Dermis blood vessel endothelial cell (primary cell): ENCODE measurements at regions not wholly inside any gene's neighbourhood (a gene's known extent, or its start where the extent isn't known, plus 50 kb on each side); places are given as distances from the start of the nearest gene placed in this dataset.

Experiments used
- DNase-seq: peaks from one replicate; pipeline ENCODE4 v3.0.0; 2010

DNA sequence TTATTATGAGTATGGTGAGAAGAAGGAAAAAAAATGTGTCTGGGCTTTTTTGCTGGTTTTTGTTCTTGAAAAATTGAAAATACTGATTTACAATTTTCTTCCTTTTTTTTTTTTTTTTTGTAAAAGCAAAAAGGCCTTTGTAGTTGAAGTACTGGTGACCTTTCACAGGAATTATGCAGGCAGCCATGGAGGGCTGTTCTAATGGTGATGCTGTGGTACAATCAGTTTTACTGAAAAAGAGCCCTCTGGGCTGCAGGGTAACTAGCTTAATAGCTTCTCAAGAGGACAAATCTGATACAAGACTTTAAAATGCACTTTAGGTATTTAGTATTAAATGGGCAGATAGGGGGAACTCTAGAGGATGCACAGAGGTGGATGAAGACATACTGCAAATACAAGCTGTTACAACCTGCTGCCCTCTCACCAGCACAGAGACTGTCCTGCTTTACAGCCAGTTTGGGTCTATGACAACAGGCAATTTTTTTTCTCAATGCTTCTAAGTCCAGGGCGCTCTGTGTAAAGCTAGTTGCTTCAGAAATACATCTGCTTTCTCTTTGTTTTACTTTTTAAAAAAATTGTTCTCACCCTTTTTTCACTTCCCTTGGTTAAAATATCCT, 61.6 kb upstream of the HS3ST5 start:
- DNase-seq = no peak

DNA sequence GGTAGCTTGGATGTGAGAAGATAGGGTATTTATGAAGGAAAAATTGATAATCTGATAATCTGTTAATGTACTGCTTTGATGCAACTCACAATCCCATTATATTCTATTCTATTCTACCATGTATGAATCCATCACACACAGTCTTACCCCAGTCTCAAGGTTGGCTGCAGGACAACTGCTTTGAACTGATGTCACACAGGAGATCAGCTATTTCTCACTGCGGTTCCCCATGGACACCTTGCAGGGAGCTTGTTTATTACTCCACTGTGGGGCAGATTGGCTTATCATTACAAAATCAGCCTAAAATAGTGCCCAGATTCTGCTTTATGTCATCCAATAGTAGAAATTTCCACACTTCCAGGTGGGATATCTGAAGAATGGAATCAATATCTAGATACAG, 61.0 kb upstream of the HS3ST5 start:
- DNase-seq = no peak

DNA sequence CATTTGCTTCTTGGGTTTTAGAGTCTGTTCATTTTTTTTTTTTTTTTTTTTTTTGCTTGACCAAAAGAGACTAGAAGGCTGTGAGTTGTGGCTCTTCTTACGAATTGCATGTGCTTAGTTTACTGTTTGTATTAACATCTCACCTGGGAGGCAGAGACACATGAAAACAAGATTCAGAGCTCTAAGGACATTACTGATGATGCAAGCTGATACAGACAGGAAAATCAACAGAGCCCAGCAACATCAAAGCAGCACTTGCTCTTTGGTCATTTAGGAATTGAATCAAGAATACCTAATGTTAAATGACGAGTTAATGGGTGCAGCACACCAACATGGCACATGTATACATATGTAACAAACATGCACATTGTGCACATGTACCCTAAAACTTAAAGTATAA, 55.7 kb upstream of the HS3ST5 start:
- DNase-seq = no peak
